ENCODE measurements at regions not wholly inside any gene's neighbourhood (a gene's known extent, or its start where the extent isn't known, plus 50 kb on each side); places are given as distances from the start of the nearest gene placed in this dataset.

- intact Hi-C loops (cut with micrococcal nuclease), result no loop called here
- no peak overlapping the region for H3K9ac ChIP-seq (ENCODE audit: low read length)
Measured at GRCh38 chr3:132772252-132772651, 50.0 kb upstream of the NPHP3 start.

More at GRCh38 chr3:132772252-132772651, 50.0 kb upstream of the NPHP3 start:
- Histone ChIP-seq H4K20me1 (ENCODE audit: low read length) (no peaks in the 10 kb centered on the region), H2AFZ (ENCODE audit: low read length) (no peak overlapping the region), H3K27ac (ENCODE audit: low read length) (no peak overlapping the region), H3K27me3 (ENCODE audit: low read length) (peaks cover 21% of the 10 kb centered on the region), H3K4me2 (ENCODE audit: low read length) (no peak overlapping the region), H3F3A (ENCODE audit: low read length, unreplicated experiment) (no peaks in the 10 kb centered on the region), H3K9me2 (replicated peaks; ENCODE audit: low read length) (no peaks in the 10 kb centered on the region), H3K9me3 (ENCODE audit: low read length) (no peaks in the 10 kb centered on the region), H3K4me1 (ENCODE audit: insufficient read depth, low read length) (no peaks in the 10 kb centered on the region), H3K4me3 (ENCODE audit: low read length) (no peak overlapping the region), H3K36me3 (ENCODE audit: low read depth, low read length) (no peaks in the 10 kb centered on the region), H3K79me2 (ENCODE audit: low read length) (no peaks in the 10 kb centered on the region)
- TF ChIP-seq EZH2phosphoT487 (IDR thresholded peaks at IDR 0.05; ENCODE audit: borderline replicate concordance, low read length) (no peak), EZH2 (IDR thresholded peaks at IDR 0.05; ENCODE audit: low read length, unreplicated experiment) (no peak), CTCF (conservative IDR thresholded peaks at IDR 0.05; ENCODE audit: low read depth, low read length) (no peak)
- ATAC-seq, result no peak
- no peak for DNase-seq
- POLR2A ChIA-PET (ENCODE audit: unreplicated experiment), result no interaction called here
- no TSS peak for BruUV-seq (replicated peaks)
- CTCF ChIA-PET, result no interaction called here
